ENCODE measurements at regions not wholly inside any gene's neighbourhood (a gene's known extent, or its start where the extent isn't known, plus 50 kb on each side); places are given as distances from the start of the nearest gene placed in this dataset.

DNA sequence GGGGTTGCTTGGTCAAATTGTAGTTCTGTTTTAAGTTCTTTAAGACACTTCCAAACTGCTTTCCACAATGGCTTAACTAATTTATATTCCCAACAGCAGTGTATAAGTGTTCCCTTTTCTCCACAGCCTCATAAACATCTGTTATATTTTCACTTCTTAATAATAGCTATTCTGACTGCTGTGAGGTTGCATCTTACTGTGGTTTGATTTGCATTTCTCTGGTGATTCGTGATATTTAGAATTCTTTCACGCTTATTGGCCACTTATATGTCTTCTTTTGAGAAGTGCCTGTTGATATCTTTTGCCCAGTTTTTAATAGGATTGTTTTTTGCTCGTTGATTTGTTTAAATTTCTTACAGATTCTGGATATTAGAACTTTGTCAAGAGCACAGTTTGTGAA, 278.6 kb upstream of the ITM2A start:
- H3K4me3 ChIP-seq (ENCODE audit: low read length), result no peak overlapping the region
- H3K9me3 ChIP-seq (ENCODE audit: low read length), result peaks cover 15% of the 10 kb centered on the region
- no peaks in the 10 kb centered on the region for H3K79me2 ChIP-seq (ENCODE audit: low read length)
- no peak overlapping the region for H2AFZ ChIP-seq (ENCODE audit: low read length)
- no peak overlapping the region for H3K4me2 ChIP-seq (ENCODE audit: low read depth, low read length, poor library complexity, severe bottlenecking)
- no peak overlapping the region for H3K27ac ChIP-seq (ENCODE audit: low read length)
- no peaks in the 10 kb centered on the region for H3K27me3 ChIP-seq (ENCODE audit: low read length)
- H3K9me2 ChIP-seq (replicated peaks; ENCODE audit: insufficient read depth, low read length), result no peaks in the 10 kb centered on the region
- no peaks in the 10 kb centered on the region for H3K36me3 ChIP-seq (ENCODE audit: insufficient read depth, low read length)
- DNase-seq, result no peak
- no peak overlapping the region for H3K9ac ChIP-seq (ENCODE audit: low read length)
- H4K20me1 ChIP-seq (ENCODE audit: insufficient read depth, low read depth, low read length), result no peaks in the 10 kb centered on the region
- no peaks in the 10 kb centered on the region for H3K4me1 ChIP-seq (ENCODE audit: low read length)

DNA sequence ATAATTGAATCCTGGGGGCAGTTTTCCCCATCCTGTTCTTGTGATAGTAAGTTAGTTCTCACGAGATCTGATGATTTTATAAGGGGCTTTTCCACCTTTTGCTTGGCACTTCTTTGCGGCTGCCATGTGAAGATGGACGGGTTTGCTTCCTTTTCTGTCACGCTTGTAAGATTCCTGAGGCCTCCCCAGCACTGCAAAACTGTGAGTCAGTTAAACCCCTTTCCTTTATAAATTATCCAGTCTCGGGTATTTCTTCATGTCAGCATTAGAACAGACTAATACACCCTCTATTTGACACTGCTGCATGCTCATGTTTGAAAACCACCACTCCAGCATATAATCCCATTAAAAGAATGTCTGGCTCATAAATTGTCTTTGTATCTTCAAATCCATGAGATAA, 264.4 kb upstream of the ITM2A start:
- Histone ChIP-seq H3K4me1 (ENCODE audit: low read length) (no peaks in the 10 kb centered on the region), H3K27ac (ENCODE audit: low read length) (no peak overlapping the region), H3K4me2 (ENCODE audit: low read depth, low read length, poor library complexity, severe bottlenecking) (no peak overlapping the region), H4K20me1 (ENCODE audit: insufficient read depth, low read depth, low read length) (no peaks in the 10 kb centered on the region), H3K9me3 (ENCODE audit: low read length) (peaks cover 9% of the 10 kb centered on the region), H3K4me3 (ENCODE audit: low read length) (no peak overlapping the region), H3K9ac (ENCODE audit: low read length) (no peak overlapping the region), H2AFZ (ENCODE audit: low read length) (no peak overlapping the region), H3K36me3 (ENCODE audit: insufficient read depth, low read length) (no peaks in the 10 kb centered on the region), H3K27me3 (ENCODE audit: low read length) (no peaks in the 10 kb centered on the region), H3K9me2 (replicated peaks; ENCODE audit: insufficient read depth, low read length) (no peaks in the 10 kb centered on the region), H3K79me2 (ENCODE audit: low read length) (no peaks in the 10 kb centered on the region)
- no peak for DNase-seq

DNA sequence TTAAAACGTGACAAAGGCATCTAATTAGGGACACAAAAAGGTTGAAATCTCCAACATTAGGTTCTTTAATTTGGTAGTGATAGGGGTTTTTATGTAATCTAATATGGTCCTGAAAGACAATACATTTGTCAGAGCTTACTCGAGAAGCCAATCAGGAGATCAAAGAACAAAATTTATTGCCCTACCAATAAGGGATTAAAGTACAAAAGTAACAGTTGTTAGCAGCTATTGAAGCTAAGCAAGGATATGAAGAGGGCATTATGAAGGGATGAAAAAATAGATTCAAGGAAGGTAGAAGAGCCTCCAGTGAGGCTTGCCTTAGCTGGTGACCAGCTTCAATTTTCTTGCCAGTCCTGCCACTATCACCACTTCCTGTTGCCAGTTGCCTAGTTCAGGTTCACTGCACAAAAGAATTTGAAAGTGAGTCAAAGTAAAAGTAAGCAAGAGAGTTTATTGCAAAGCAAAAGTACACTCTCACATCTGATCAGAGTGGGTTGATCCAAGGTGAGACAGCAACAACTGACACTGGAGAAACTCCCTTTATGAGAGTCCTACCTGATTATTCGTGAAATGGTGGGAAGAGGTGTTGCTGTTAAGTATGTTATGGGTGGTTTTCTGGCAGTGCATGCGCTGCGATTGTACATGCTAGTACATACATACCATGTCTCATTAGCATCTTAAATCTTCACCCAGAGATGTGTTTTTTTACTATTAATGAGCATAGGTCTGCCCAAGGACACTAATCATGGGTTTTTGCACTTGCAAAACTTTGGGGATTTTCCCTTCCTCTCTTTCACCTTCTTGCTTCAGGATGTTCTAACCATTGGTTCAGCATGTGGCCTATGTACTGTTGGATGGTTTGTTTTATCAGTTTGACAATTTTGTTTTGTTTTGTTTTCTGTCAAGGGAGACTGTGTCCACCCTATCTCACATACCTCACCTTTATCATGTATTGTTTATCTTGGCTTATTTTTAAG, 263.2 kb upstream of the ITM2A start:
- Histone ChIP-seq H3K4me3 (ENCODE audit: low read length) (no peak overlapping the region), H3K4me2 (ENCODE audit: low read depth, low read length, poor library complexity, severe bottlenecking) (no peak overlapping the region), H3K36me3 (ENCODE audit: insufficient read depth, low read length) (no peaks in the 10 kb centered on the region), H4K20me1 (ENCODE audit: insufficient read depth, low read depth, low read length) (no peaks in the 10 kb centered on the region), H3K9ac (ENCODE audit: low read length) (no peak overlapping the region), H3K9me2 (replicated peaks; ENCODE audit: insufficient read depth, low read length) (no peaks in the 10 kb centered on the region), H3K27ac (ENCODE audit: low read length) (no peak overlapping the region), H3K79me2 (ENCODE audit: low read length) (no peaks in the 10 kb centered on the region), H3K9me3 (ENCODE audit: low read length) (peaks cover 9% of the 10 kb centered on the region), H2AFZ (ENCODE audit: low read length) (no peak overlapping the region), H3K4me1 (ENCODE audit: low read length) (no peaks in the 10 kb centered on the region), H3K27me3 (ENCODE audit: low read length) (no peaks in the 10 kb centered on the region)
- DNase-seq, result no peak

DNA sequence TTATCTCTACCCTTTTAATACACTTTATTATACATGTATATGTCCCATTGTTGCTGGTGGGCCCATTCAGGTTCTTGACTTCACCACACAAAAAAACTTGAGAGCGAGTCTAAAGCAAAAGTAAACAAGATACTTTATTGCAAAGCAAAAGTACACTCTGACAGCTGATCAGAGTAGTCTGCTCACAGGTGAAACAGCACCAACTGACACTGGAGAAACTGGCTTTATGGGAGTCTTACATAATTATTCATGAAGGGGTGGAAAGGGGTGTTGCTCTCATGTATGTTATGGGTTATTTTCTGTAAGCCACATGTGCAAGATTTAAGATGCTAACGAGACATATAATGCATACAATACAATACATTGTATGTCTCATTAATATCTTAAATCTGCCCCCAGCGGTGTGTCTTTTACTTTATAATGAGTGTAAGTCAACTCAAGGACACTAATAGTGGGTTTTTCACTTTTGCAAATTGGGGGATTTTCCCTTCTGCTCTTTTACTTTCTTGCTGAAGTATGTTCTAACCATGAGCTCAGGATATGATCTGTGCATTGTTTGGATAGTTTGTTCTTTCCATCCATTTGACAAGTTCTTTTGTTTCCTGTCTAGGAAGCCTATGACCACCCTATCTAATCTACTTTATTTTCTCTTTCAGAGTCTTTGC, 256.1 kb upstream of the ITM2A start:
- Histone ChIP-seq H3K9me3 (ENCODE audit: low read length) (peaks cover 26% of the 10 kb centered on the region), H3K9ac (ENCODE audit: low read length) (no peak overlapping the region), H3K4me2 (ENCODE audit: low read depth, low read length, poor library complexity, severe bottlenecking) (no peak overlapping the region), H2AFZ (ENCODE audit: low read length) (no peak overlapping the region), H3K9me2 (replicated peaks; ENCODE audit: insufficient read depth, low read length) (no peaks in the 10 kb centered on the region), H4K20me1 (ENCODE audit: insufficient read depth, low read depth, low read length) (no peaks in the 10 kb centered on the region), H3K79me2 (ENCODE audit: low read length) (no peaks in the 10 kb centered on the region), H3K27me3 (ENCODE audit: low read length) (no peaks in the 10 kb centered on the region), H3K4me3 (ENCODE audit: low read length) (no peak overlapping the region), H3K27ac (ENCODE audit: low read length) (no peak overlapping the region), H3K4me1 (ENCODE audit: low read length) (no peaks in the 10 kb centered on the region), H3K36me3 (ENCODE audit: insufficient read depth, low read length) (no peaks in the 10 kb centered on the region)
- DNase-seq, result no peak

DNA sequence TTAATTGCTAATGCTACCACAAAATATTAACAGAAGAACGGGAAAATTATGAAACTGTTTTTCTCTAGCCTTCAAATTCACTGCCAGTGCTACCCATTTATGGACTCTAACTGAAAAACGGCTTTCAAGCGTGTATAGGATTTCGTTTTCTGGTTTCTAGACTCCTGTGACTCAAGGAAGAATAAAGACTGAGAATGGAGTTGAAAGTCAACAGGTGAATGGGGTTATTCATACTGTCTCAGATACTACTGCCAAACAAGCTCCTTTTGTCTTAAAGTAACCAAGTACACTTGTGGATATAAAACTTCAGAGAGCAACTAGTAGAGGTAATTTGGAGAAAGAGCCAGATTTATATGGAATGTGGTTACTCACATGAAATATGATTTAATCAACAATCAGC, 251.1 kb upstream of the ITM2A start:
- Histone ChIP-seq H3K4me1 (ENCODE audit: low read length) (no peaks in the 10 kb centered on the region), H3K9me3 (ENCODE audit: low read length) (peaks cover 24% of the 10 kb centered on the region), H3K4me2 (ENCODE audit: low read depth, low read length, poor library complexity, severe bottlenecking) (no peak overlapping the region), H4K20me1 (ENCODE audit: insufficient read depth, low read depth, low read length) (no peaks in the 10 kb centered on the region), H3K27me3 (ENCODE audit: low read length) (no peaks in the 10 kb centered on the region), H3K79me2 (ENCODE audit: low read length) (no peaks in the 10 kb centered on the region), H3K27ac (ENCODE audit: low read length) (no peak overlapping the region), H3K36me3 (ENCODE audit: insufficient read depth, low read length) (no peaks in the 10 kb centered on the region), H3K9me2 (replicated peaks; ENCODE audit: insufficient read depth, low read length) (no peaks in the 10 kb centered on the region), H3K9ac (ENCODE audit: low read length) (no peak overlapping the region), H2AFZ (ENCODE audit: low read length) (no peak overlapping the region), H3K4me3 (ENCODE audit: low read length) (no peak overlapping the region)
- no peak for DNase-seq

DNA sequence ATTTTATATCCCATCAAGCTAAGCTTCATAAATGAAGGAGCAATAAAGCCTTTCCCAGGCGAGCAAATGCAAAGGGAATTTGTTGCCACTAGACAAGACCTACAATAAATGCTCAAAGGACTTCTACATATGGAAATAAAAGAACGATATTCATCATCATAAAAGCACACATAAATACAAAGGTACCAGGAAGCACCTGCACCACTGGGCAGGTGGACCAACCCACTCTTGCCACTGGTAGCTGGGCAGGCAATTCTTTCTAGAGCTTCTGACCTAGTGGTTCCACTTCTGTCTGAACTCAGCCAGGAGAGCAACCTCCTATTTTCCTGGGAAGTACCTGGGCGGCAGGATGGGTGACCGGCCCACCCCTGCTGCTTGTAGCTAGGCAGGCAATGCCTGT, 237.2 kb upstream of the ITM2A start:
- no peak for DNase-seq
- Histone ChIP-seq H2AFZ (ENCODE audit: low read length) (no peak overlapping the region), H3K79me2 (ENCODE audit: low read length) (no peaks in the 10 kb centered on the region), H3K4me3 (ENCODE audit: low read length) (no peak overlapping the region), H3K9me3 (ENCODE audit: low read length) (peaks cover 20% of the 10 kb centered on the region), H3K9ac (ENCODE audit: low read length) (no peak overlapping the region), H3K36me3 (ENCODE audit: insufficient read depth, low read length) (no peaks in the 10 kb centered on the region), H3K4me2 (ENCODE audit: low read depth, low read length, poor library complexity, severe bottlenecking) (no peak overlapping the region), H3K27me3 (ENCODE audit: low read length) (no peaks in the 10 kb centered on the region), H3K9me2 (replicated peaks; ENCODE audit: insufficient read depth, low read length) (no peaks in the 10 kb centered on the region), H3K27ac (ENCODE audit: low read length) (no peak overlapping the region), H4K20me1 (ENCODE audit: insufficient read depth, low read depth, low read length) (no peaks in the 10 kb centered on the region), H3K4me1 (ENCODE audit: low read length) (no peaks in the 10 kb centered on the region)

DNA sequence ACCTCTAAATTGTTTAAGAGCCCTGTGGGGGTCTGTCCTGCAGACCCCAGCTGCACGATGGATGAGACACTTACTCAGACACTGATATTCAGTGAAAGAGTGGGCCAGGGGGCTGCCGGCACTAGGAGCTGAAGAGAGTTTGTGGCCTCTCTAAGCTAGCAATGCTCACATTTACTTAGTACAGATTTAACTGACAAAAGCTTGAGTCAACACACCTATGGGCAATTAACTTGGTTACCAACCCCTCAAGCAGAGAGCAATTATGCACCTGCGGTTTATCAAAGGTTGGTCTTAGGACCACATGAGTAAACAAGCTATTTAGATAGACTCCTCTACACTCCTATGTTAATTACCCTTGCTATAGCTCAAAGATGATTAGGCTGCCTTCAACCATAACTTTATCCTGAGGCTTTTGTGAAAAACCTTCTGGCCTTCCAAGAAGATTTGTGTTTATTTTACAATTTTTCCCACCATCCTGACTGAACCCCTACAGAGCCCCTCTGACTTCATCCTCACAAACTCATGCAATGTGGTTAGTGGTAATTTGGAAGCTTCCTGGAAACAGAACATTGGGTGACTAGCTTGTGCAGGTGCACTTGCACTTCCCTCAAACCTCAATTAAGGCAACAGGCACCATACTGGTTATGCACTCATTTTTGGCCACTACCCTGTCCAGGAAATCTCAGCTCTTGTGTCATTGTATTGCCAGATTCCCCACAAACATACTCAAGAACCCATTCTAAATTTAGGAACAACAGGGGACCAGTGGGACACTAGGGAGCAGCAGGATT, 234.4 kb upstream of the ITM2A start:
- Histone ChIP-seq H3K9me3 (ENCODE audit: low read length) (peaks cover 27% of the 10 kb centered on the region), H3K4me1 (ENCODE audit: low read length) (no peaks in the 10 kb centered on the region)

DNA sequence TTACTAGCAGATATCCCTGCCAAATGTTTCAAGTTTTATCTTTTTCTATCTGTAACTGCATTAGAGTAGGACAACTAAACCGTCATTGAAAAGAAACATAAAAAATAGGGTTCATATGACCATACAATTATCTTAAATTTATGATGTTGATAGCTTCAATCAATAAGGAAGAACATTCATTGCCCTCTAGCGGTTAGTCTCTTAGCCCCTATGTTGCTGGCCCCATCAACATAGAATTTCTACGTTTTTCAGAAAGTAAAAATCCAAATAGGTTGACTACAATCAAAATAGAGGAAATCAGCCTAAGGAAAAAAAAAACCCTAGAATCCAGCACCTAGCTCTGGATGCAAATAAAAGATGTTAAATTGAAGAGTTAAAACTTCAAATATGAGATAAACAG, 225.1 kb upstream of the ITM2A start:
- no peak overlapping the region for H3K4me2 ChIP-seq (ENCODE audit: low read depth, low read length, poor library complexity, severe bottlenecking)
- no peaks in the 10 kb centered on the region for H3K36me3 ChIP-seq (ENCODE audit: insufficient read depth, low read length)
- no peak overlapping the region for H2AFZ ChIP-seq (ENCODE audit: low read length)
- no peaks in the 10 kb centered on the region for H3K9me2 ChIP-seq (replicated peaks; ENCODE audit: insufficient read depth, low read length)
- peaks cover 48% of the 10 kb centered on the region for H3K9me3 ChIP-seq (ENCODE audit: low read length)
- DNase-seq, result peak; percentile 49
- H3K79me2 ChIP-seq (ENCODE audit: low read length), result no peaks in the 10 kb centered on the region
- H3K4me3 ChIP-seq (ENCODE audit: low read length), result no peak overlapping the region
- no peaks in the 10 kb centered on the region for H4K20me1 ChIP-seq (ENCODE audit: insufficient read depth, low read depth, low read length)
- no peaks in the 10 kb centered on the region for H3K27me3 ChIP-seq (ENCODE audit: low read length)
- no peak overlapping the region for H3K27ac ChIP-seq (ENCODE audit: low read length)
- H3K4me1 ChIP-seq (ENCODE audit: low read length), result no peaks in the 10 kb centered on the region
- H3K9ac ChIP-seq (ENCODE audit: low read length), result no peak overlapping the region

More for the DNA sequence above, 234.4 kb upstream of the ITM2A start:
- DNase-seq, result no peak
- no peaks in the 10 kb centered on the region for H3K9me2 ChIP-seq (replicated peaks; ENCODE audit: insufficient read depth, low read length)
- no peaks in the 10 kb centered on the region for H4K20me1 ChIP-seq (ENCODE audit: insufficient read depth, low read depth, low read length)
- H3K27ac ChIP-seq (ENCODE audit: low read length), result no peak overlapping the region
- no peaks in the 10 kb centered on the region for H3K36me3 ChIP-seq (ENCODE audit: insufficient read depth, low read length)
- no peak overlapping the region for H3K4me3 ChIP-seq (ENCODE audit: low read length)
- H2AFZ ChIP-seq (ENCODE audit: low read length), result no peak overlapping the region
- H3K79me2 ChIP-seq (ENCODE audit: low read length), result no peaks in the 10 kb centered on the region
- no peak overlapping the region for H3K9ac ChIP-seq (ENCODE audit: low read length)
- H3K4me2 ChIP-seq (ENCODE audit: low read depth, low read length, poor library complexity, severe bottlenecking), result no peak overlapping the region
- H3K27me3 ChIP-seq (ENCODE audit: low read length), result no peaks in the 10 kb centered on the region
